HG03108 (cell line): ENCODE measurements at regions not wholly inside any gene's neighbourhood (a gene's known extent, or its start where the extent isn't known, plus 50 kb on each side); places are given as distances from the start of the nearest gene placed in this dataset.
"Not testable (repeated sequence)": the region's sequence is repeated elsewhere in the genome, so short reads cannot be mapped to it uniquely, and the experiment has no call there.

Experiments used
- ATAC-seq: cut with Tn5 transposase; IDR thresholded peaks from one replicate; pipeline ENCODE4 v1.9.1; 2021; ENCODE audit warnings: moderate library complexity; ENCODE audit not compliant: unreplicated experiment

- ATAC-seq: no peak
These were observed 241.4 kb upstream of the DGKB start for GRCh38 chr7:15143936-15144335.

- ATAC-seq: no peak
These were observed 240.6 kb upstream of the DGKB start for GRCh38 chr7:15143121-15143520.

DNA sequence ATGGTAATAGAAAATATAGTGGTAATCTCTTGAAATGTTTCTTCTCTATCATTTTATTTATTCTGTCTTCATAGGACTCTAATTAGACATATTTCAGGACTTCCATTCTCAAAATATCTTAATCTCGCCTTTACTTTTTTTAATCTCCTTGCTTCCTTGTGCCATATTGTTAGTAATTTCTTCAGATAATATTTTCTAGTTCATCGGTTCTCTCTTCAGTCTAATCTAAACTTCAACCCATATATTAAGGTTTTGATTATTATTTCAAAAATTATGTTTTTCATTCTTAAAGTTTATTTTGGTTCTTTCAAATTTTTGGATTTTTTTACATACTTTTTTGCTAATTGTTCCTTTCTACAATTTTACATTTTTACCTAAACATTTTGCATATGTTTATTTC, 237.9 kb upstream of the DGKB start:
- ATAC-seq: no peak

DNA sequence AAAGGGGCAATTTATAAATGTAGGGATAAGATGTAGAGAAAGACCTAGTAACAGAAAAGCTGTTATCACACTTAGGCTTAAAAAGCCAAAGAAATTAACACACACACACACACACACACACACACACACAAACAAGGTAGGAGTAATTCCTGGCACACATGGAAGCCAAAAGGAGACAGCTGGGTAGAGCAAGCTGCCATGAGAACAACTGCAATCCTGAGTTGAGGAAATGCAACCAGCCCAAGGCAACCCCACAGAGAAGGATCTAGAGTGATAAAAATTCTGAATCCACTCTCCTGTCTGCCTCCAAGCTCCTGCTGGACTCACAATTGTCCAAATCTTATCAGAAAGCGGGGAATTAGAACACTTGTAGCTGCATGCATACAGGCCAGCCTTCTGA, 229.1 kb upstream of the DGKB start:
- no peak for ATAC-seq

DNA sequence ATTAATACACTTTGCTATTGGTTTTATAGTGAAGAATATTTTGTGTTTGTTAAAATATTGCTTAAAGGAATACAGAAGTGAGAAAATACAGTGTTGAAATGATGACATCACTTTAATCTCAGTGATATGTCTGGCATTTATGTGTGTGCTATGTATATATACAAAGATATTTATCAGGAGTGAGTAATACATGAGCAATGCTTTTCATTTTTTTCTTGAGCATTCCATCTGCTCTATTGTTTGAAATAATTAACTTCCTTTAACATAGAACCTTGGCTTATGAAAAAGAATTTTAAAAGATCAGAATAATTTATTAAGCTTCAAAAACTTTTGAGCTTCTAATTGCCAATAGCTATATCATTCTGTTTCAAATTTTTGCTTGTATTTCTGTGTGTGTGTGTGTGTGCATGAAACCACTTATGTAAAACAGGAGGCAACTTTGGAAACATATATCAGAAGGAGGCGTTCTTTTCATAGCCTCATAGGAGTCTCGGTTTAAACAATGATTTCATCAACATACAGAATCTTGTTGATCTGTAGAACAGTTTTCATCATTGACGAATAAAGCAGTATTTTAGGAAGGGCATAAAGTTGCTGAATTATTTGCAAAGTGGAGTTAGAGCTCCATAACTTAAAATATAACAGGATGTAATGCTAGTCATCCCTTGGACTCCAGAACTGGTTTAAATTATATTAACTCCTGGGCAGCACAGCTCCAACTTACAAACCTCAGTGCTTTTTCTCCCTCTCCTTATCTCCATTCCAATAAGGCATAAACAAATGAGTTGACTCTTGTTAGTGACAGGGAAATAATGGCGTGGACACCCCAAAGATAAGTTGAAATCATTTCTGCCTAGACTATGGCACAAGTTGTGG, 228.4 kb upstream of the DGKB start:
- ATAC-seq: no peak

DNA sequence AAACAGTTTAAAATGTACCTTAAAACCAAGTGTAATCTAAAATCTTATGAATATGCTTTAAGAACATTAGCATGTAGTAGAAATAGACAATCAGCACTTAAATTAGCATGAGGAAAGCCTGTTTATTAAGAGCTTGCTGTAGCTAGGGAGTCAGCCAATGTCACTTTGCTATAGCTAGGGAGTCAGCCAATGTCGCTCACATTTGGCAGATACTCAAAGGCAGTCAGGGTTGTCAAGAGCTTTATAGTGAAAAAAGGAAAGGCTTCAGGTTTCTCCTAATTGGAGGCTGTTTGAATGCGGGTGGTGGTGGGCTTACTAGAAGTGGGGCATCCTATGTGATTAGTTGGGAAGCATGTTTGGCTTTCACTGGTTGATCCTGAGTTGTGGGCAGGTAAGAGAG, 226.2 kb upstream of the DGKB start:
- ATAC-seq: no peak

GRCh38 chr7:15126653-15127052, 224.1 kb upstream of the DGKB start:
- not testable (repeated sequence) for ATAC-seq

DNA sequence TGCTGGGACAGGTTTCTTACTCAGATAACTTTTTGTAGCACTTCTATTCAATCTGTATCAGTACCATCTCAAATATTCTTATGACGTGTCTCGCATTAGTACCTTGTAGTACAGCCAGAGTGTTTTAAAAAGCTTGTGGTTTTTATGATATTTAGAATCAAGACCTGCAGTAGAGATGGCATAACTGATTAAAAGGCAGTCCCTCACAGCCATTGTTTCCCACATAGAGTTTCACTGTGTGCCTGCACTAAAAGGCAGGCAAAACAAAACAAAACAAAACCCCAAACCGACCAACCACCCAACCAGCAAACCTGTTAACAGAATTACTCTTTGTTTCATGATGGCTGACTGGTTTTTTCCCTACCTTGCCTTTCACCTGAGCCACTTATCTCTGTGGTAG, 221.3 kb upstream of the DGKB start:
- ATAC-seq: no peak

DNA sequence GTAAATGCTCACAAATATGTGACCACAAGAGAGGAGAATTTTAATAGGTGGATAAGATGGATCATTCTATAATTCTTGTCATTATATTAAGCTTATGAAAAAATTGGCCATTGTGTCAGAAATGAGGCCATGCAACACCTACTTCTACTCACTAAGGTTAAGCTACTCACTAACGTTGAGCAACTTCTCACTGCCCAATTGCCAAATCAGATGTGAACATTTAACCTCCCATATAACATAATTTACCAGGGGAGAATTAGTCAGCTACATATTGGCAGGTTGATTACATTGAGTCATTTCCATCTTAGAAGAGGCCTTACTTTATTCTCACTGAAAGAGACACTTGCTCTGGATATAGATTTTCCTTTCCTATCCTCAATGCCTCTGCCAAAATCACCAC, 211.2 kb upstream of the DGKB start:
- no peak for ATAC-seq

GRCh38 chr7:15105711-15106110, 203.2 kb upstream of the DGKB start:
- ATAC-seq: no peak

- no peak for ATAC-seq
These were observed 202.0 kb upstream of the DGKB start for GRCh38 chr7:15104411-15105092.

GRCh38 chr7:15099074-15099473, 196.5 kb upstream of the DGKB start:
- ATAC-seq: no peak

GRCh38 chr7:15096853-15097252, 194.3 kb upstream of the DGKB start:
- ATAC-seq: no peak

DNA sequence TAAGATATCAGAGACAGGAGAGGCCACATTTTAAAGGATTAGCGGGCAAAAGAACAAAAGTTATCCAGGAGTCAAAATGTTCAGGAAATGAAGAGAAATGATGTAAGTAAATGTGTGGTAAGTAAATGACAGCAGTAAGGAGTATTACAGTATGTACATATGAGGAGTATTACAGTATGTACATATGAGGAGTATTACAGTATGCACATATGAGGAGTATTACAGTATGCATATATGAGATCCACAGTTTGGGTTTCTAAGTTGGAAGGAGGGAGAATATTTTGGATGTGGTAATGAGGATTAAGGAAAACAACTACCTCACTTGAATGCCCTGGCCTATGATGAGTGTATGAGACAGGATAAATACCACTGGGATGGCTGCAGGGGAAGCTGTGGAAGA, 192.4 kb upstream of the DGKB start:
- no peak for ATAC-seq

DNA sequence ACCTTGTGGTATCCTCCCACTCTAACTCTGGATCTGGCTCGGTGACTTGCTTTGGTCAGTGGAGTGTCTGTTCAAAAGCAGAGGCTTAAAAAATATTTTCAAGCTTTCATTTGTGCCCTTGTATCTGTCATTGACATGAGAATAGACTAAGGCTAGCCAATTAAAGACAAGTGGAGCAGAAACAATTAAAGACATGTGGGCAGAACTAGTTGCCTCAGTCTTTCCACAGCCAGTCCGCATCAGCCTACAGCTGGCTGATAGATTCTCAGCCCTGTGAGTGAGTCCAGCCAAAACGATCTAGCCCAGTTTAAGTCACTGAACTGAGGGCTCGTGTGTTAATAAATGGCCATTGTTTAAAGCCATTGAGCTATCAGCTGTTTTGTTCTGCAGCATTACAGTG, 185.2 kb upstream of the DGKB start:
- ATAC-seq: no peak

GRCh38 chr7:15086862-15087261, 184.3 kb upstream of the DGKB start:
- ATAC-seq: no peak

DNA sequence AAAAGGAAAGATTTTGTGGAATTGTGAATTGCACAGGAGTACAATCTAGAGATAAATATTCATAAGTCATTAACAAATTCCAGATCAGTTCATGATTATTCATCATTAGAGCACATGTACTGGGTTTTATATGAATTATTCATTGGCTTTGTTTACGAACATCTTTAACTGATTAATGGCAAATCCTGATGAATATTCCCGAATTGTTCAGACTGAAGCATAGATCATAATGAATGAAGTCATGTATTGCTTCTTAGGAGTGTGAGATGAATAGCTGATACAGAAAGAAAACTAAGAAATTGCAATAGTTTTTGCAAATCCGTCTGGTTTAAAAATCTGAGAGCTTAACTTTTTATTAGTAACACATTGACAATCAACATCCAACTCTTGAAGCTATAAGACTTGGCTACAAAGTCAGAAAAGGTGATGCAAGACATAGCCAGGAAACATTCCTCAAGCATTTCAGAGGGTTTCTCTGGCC, 183.6 kb upstream of the DGKB start:
- ATAC-seq: no peak

DNA sequence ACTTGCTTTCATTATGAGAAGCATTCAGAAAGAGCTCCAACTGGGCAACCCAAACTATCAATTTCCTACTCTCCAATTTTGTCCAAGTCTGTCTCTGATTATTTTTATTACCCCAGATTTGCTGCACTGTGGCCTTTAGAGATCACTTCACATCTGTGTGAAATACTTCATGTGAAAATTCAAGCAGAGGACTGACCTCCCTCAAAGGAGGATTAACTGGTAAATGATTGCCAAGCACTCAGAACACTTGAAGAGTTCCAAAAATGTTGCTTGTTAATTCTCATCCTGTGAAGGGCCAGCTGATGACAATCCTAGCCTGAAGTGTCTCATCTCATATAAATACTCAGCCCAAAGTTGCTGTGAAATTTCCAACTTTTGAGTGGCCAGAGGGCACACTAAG, 182.8 kb upstream of the DGKB start:
- no peak for ATAC-seq

GRCh38 chr7:15084368-15084767, 181.8 kb upstream of the DGKB start:
- no peak for ATAC-seq

DNA sequence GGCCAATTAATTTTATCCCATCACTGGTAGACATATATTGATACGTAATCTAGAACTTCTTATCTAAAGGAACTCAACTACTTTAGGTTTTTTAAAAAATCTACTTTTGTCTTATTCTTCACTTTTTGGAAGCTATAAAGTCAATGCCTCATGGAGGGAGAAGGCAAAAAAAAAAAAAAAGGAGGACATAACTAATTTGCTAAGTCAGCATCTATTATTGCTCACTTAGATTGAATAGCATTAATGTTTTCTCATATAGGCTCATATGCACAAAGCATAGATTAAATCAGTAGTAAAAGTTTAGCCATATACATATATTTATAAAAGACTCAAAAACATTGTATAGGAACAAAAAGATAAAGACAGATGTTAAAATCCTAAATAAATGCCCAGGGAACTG, 179.3 kb upstream of the DGKB start:
- no peak for ATAC-seq

DNA sequence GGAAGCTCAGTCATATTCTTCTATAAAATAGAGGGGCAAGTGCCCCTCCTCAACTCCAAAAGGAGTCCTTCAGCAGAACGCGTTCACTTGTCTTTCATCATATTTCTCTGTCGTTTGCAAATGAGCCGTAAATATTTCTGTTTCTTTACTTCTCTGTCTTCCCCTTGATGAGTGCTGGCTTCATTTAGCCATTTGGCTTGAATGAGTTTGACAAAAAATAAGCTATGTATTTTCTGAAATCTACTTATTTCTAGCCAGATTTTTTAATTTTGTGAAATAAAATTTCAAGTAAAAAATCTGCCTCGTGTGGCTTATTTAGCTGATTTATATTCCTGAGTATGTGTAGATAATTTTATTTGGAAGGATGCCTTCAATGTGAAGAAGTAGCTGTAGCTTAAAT, 170.8 kb upstream of the DGKB start:
- no peak for ATAC-seq

DNA sequence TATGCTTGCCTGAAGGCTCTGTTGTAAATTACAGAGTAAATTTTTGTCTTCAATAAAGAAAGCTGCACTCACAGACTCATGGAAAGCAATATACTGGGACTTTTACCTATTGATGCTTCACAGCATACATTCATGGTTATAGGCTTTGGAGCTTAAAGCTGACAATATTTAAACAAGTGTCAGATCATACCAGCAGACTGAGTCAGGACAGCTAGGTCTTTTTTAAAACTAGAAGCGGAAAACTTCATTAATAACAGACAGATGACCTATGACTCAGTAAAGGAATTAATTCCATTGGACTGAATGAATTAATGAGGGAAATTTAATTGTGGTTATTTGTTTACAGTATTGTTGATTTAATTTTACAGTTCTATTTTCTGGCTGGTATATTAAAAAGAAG, 165.8 kb upstream of the DGKB start:
- ATAC-seq: no peak
